IMR-90 (cell line): ENCODE measurements at regions not wholly inside any gene's neighbourhood (a gene's known extent, or its start where the extent isn't known, plus 50 kb on each side); places are given as distances from the start of the nearest gene placed in this dataset.
A peak's percentile ranks its signal among the peaks of the same experiment; 100 is the strongest.

Experiments used
- ATAC-seq: fragments of 200-7000 bp; cut with Tn5 transposase; 2 replicates; pipeline ENCODE4 v1.9.1; 2020; ENCODE audit warnings: low read depth, mild to moderate bottlenecking, moderate library complexity
- BruUV-seq: library from RNA; stranded (reverse); fragments of 400-500 nt; replicated peaks from 2 replicates; lab custom pipeline; 2021; lab: Mats Ljungman, UMichigan
- CTCF ChIA-PET: fragments of 300-600 bp; formaldehyde crosslinking; extraction: SDS; loops from one replicate; lab custom pipeline; 2021; ENCODE audit warnings: antibody characterized with exemption; lab: Yijun Ruan, JAX
- POLR2A ChIA-PET: fragments of 300-600 bp; sonication (Branson Sonifier 250); formaldehyde crosslinking; loops from one replicate; lab custom pipeline; 2022; ENCODE audit warnings: antibody characterized with exemption; ENCODE audit not compliant: unreplicated experiment; lab: Charles Lee
- DNase-seq: peaks from one replicate; pipeline ENCODE4 v3.0.0; 2013
- H2AFZ ChIP-seq: replicated peaks from 2 replicates; pipeline ENCODE3; 2013; ENCODE audit warnings: low read length, mild to moderate bottlenecking; ENCODE audit not compliant: poor library complexity
- H2AK5ac ChIP-seq: 2 replicates; pipeline ENCODE4 v1.6.1; 2013; ENCODE audit warnings: low read depth, low read length, inconsistent platforms
- H2AK9ac ChIP-seq: replicated peaks from 2 replicates; pipeline ENCODE3; 2013; ENCODE audit warnings: mild to moderate bottlenecking, low read depth, low read length, moderate library complexity; ENCODE audit not compliant: poor library complexity
- H2BK120ac ChIP-seq: 2 replicates; pipeline ENCODE4 v1.6.1; 2013; ENCODE audit warnings: low read depth, low read length, inconsistent platforms
- H2BK15ac ChIP-seq: 3 replicates; pipeline ENCODE4 v1.6.1; 2013; ENCODE audit warnings: low read depth, low read length, inconsistent platforms
- H2BK20ac ChIP-seq: 2 replicates; pipeline ENCODE4 v1.6.1; 2013; ENCODE audit warnings: low read depth, mild to moderate bottlenecking, inconsistent platforms, low read length, moderate library complexity
- H2BK5ac ChIP-seq: 2 replicates; pipeline ENCODE4 v1.6.1; 2013; ENCODE audit warnings: mild to moderate bottlenecking, low read depth, low read length, inconsistent platforms; ENCODE audit not compliant: poor library complexity, severe bottlenecking
- H3K14ac ChIP-seq: replicated peaks from 2 replicates; pipeline ENCODE4 v1.6.1; 2013; ENCODE audit warnings: low read depth, low read length, inconsistent platforms
- H3K18ac ChIP-seq: 2 replicates; pipeline ENCODE4 v1.6.1; 2013; ENCODE audit warnings: low read depth, low read length, control low read depth
- H3K23ac ChIP-seq: 2 replicates; pipeline ENCODE4 v1.6.1; 2013; ENCODE audit warnings: low read depth, low read length, inconsistent platforms
- H3K27ac ChIP-seq: 2 replicates; pipeline ENCODE4 v1.5.1; 2013; ENCODE audit warnings: mild to moderate bottlenecking, control low read depth, low read length; ENCODE audit not compliant: insufficient read depth
- H3K27me3 ChIP-seq: 2 replicates; pipeline ENCODE4 v1.6.1; 2013; ENCODE audit warnings: low read length; ENCODE audit not compliant: control insufficient read depth, insufficient read depth
- H3K36me3 ChIP-seq: 2 replicates; pipeline ENCODE4 v1.6.1; 2013; ENCODE audit warnings: low read length, mixed read lengths; ENCODE audit not compliant: control insufficient read depth, insufficient read depth
- H3K4ac ChIP-seq: 2 replicates; pipeline ENCODE4 v1.6.1; 2013; ENCODE audit warnings: low read depth, low read length, inconsistent platforms
- H3K4me1 ChIP-seq: 2 replicates; pipeline ENCODE4 v1.6.1; 2013; ENCODE audit warnings: low read length, mixed read lengths; ENCODE audit not compliant: control insufficient read depth, insufficient read depth
- H3K4me2 ChIP-seq: 2 replicates; pipeline ENCODE4 v1.6.1; 2013; ENCODE audit warnings: low read depth, mild to moderate bottlenecking, control low read depth, low read length, moderate library complexity
- H3K4me3 ChIP-seq: 2 replicates; pipeline ENCODE4 v1.5.1; 2013; ENCODE audit warnings: low read depth, mild to moderate bottlenecking, control low read depth, low read length, moderate library complexity; ENCODE audit not compliant: insufficient read depth
- H3K56ac ChIP-seq: 2 replicates; pipeline ENCODE4 v1.6.1; 2013; ENCODE audit warnings: low read length, inconsistent platforms; ENCODE audit not compliant: insufficient read depth; ENCODE audit errors: extremely low read depth
- H3K79me1 ChIP-seq, 2 experiments: 2 replicates each; pipeline ENCODE4 v1.6.1; 2013; ENCODE audit warnings: low read length in 2 of 2, inconsistent platforms in 1 of 2, low read depth in 1 of 2
- H3K9ac ChIP-seq: 2 replicates; pipeline ENCODE4 v1.6.1; 2013; ENCODE audit warnings: low read depth, low read length, control low read depth
- H3K9me1 ChIP-seq: 2 replicates; pipeline ENCODE4 v1.6.1; 2013; ENCODE audit warnings: low read length, inconsistent platforms; ENCODE audit not compliant: insufficient read depth
- H3K9me3 ChIP-seq: 2 replicates; pipeline ENCODE4 v1.6.1; 2013; ENCODE audit warnings: low read length; ENCODE audit not compliant: control insufficient read depth, insufficient read depth
- H4K20me1 ChIP-seq: 2 replicates; pipeline ENCODE4 v1.6.1; 2013; ENCODE audit warnings: low read length, inconsistent platforms; ENCODE audit not compliant: insufficient read depth
- H4K5ac ChIP-seq: 2 replicates; pipeline ENCODE4 v1.6.1; 2013; ENCODE audit warnings: mild to moderate bottlenecking, low read depth, low read length, control low read depth
- H4K8ac ChIP-seq, 2 experiments: 2 replicates each; pipeline ENCODE4 v1.6.1; 2013; ENCODE audit warnings: low read depth in 2 of 2, low read length in 2 of 2, control low read depth in 1 of 2, inconsistent platforms in 1 of 2
- H4K91ac ChIP-seq: 2 replicates; pipeline ENCODE4 v1.6.1; 2013; ENCODE audit warnings: low read depth, low read length, inconsistent platforms; ENCODE audit not compliant: insufficient read depth
- BHLHE40 ChIP-seq: fragments of 150-350 bp; IDR thresholded peaks from 2 replicates; pipeline ENCODE4 v1.6.1; 2016; ENCODE audit warnings: mild to moderate bottlenecking, low read depth, low read length
- CEBPB ChIP-seq: IDR thresholded peaks from 2 replicates; pipeline ENCODE4 v1.6.1; 2012; ENCODE audit warnings: low read depth, low read length, improper control_type of control experiment
- CHD1 ChIP-seq: IDR thresholded peaks from 2 replicates; pipeline ENCODE4 v1.6.1; 2012; ENCODE audit warnings: low read depth, low read length, improper control_type of control experiment
- FOS ChIP-seq: fragments of 150-350 bp; IDR thresholded peaks from 2 replicates; pipeline ENCODE4 v1.6.1; 2016; ENCODE audit warnings: low read depth, low read length
- MAFK ChIP-seq: IDR thresholded peaks from 2 replicates; pipeline ENCODE4 v1.6.1; 2012; ENCODE audit warnings: low read depth, low read length, improper control_type of control experiment
- MAZ ChIP-seq: IDR thresholded peaks from 2 replicates; pipeline ENCODE4 v1.6.1; 2012; ENCODE audit warnings: low read depth, mild to moderate bottlenecking, low read length, improper control_type of control experiment, moderate library complexity, borderline replicate concordance
- MXI1 ChIP-seq: IDR thresholded peaks from 2 replicates; pipeline ENCODE4 v1.6.1; 2012; ENCODE audit warnings: low read depth, mild to moderate bottlenecking, low read length, moderate library complexity, borderline replicate concordance
- NFE2L2 ChIP-seq: fragments of 150-350 bp; IDR thresholded peaks from 2 replicates; pipeline ENCODE4 v1.6.1; 2016; ENCODE audit warnings: low read depth, mild to moderate bottlenecking, low read length
- POLR2A ChIP-seq: IDR thresholded peaks from 2 replicates; pipeline ENCODE4 v1.6.1; 2012; ENCODE audit warnings: mild to moderate bottlenecking, low read depth, low read length
- RAD21 ChIP-seq: IDR thresholded peaks from 2 replicates; pipeline ENCODE4 v1.6.1; 2012; ENCODE audit warnings: low read length, improper control_type of control experiment
- RCOR1 ChIP-seq: IDR thresholded peaks from 2 replicates; pipeline ENCODE4 v1.6.1; 2012; ENCODE audit warnings: mild to moderate bottlenecking, low read length, improper control_type of control experiment; ENCODE audit not compliant: insufficient replicate concordance
- RFX5 ChIP-seq: IDR thresholded peaks from 2 replicates; pipeline ENCODE4 v1.8.0; 2012; ENCODE audit warnings: low read depth, mild to moderate bottlenecking, low read length, moderate library complexity
- SMC3 ChIP-seq: fragments of 150-350 bp; IDR thresholded peaks from 2 replicates; pipeline ENCODE4 v1.6.1; 2016; ENCODE audit warnings: low read depth, mild to moderate bottlenecking, antibody characterized with exemption, low read length, moderate library complexity
- WGBS, 2 experiments: methylation state at CpG; one replicate each; pipeline versions ENCODE4 v1.1.5 to v1.1.7; 2013; ENCODE audit warnings: missing lambda C conversion rate in 2 of 2; ENCODE audit not compliant: insufficient read length in 1 of 2; ENCODE audit errors: extremely low coverage in 2 of 2; 5-methylcytosine and 5-hydroxymethylcytosine counted together
- dilution Hi-C: fragments of 300-500 bp; cut with HindIII; formaldehyde crosslinking; loops from one replicate; pipeline ENCODE4 v1.14.3; 2018; ENCODE audit warnings: low sequenced_read_pairs; ENCODE audit not compliant: unreplicated experiment
- in situ Hi-C: fragments of 300-500 bp; cut with MboI; formaldehyde crosslinking; loops from 3 replicates; pipeline ENCODE4 v1.14.3; 2019; ENCODE audit warnings: low sequenced_read_pairs, inconsistent platforms, mixed read lengths
- intact Hi-C: fragments of 100-400 bp; cut with micrococcal nuclease; formaldehyde crosslinking; loops from 2 replicates; pipeline ENCODE4 v1.10.0; 2022
- TF ChIP-seq, protein P1 (sequence below): conservative IDR thresholded peaks from 2 replicates; pipeline ENCODE4 v1.5.1; 2012; ENCODE audit warnings: mild to moderate bottlenecking, low read depth, low read length, improper control_type of control experiment
- TF ChIP-seq, protein P2 (sequence below): fragments of 150-350 bp; IDR thresholded peaks from 2 replicates; pipeline ENCODE4 v1.6.1; 2017; ENCODE audit warnings: mild to moderate bottlenecking, antibody characterized with exemption, low read length, low read depth
- TF ChIP-seq, protein P3 (sequence below): fragments of 150-350 bp; IDR thresholded peaks from 2 replicates; pipeline ENCODE4 v1.6.1; 2016; ENCODE audit warnings: low read depth, mild to moderate bottlenecking, low read length, moderate library complexity, borderline replicate concordance

DNA sequence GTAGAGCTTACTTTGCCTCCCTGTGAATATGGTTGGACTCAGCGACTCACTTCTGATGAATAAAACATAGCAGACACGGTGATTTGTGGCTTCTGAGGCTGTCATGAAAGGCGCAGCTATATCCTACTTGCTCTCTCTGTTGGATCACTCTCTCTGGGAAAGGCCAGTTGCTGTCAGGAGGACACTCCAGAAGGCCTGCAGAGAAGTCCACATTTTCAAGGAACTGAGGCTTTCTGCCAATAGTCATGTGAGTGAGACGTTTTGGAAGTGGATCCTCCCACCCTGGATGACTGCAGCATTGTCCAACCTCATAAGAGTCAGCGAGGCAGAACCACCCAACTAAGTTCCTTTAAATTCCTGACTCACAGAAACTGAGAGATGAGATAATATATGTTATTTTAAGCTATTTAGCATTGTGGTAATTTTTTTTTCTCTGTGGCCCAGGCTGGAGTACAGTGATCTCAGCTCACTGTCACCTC is 156.0 kb upstream of the MAST4 start:
- DNase-seq (peak; percentile 4), ATAC-seq (no peak)
- no peak for TF ChIP-seq MAZ
- TF ChIP-seq, protein P1, sequence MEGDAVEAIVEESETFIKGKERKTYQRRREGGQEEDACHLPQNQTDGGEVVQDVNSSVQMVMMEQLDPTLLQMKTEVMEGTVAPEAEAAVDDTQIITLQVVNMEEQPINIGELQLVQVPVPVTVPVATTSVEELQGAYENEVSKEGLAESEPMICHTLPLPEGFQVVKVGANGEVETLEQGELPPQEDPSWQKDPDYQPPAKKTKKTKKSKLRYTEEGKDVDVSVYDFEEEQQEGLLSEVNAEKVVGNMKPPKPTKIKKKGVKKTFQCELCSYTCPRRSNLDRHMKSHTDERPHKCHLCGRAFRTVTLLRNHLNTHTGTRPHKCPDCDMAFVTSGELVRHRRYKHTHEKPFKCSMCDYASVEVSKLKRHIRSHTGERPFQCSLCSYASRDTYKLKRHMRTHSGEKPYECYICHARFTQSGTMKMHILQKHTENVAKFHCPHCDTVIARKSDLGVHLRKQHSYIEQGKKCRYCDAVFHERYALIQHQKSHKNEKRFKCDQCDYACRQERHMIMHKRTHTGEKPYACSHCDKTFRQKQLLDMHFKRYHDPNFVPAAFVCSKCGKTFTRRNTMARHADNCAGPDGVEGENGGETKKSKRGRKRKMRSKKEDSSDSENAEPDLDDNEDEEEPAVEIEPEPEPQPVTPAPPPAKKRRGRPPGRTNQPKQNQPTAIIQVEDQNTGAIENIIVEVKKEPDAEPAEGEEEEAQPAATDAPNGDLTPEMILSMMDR, result no peak
- TF ChIP-seq RCOR1, result no peak
- TF ChIP-seq, protein P2, sequence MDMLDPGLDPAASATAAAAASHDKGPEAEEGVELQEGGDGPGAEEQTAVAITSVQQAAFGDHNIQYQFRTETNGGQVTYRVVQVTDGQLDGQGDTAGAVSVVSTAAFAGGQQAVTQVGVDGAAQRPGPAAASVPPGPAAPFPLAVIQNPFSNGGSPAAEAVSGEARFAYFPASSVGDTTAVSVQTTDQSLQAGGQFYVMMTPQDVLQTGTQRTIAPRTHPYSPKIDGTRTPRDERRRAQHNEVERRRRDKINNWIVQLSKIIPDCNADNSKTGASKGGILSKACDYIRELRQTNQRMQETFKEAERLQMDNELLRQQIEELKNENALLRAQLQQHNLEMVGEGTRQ, result no peak
- TF ChIP-seq MAFK, result no peak
- no peak for TF ChIP-seq CEBPB
- TF ChIP-seq CHD1, result no peak
- no peak for TF ChIP-seq FOS
- no peak for TF ChIP-seq MXI1
- TF ChIP-seq NFE2L2, result no peak
- TF ChIP-seq RFX5, result no peak
- TF ChIP-seq, protein P3, sequence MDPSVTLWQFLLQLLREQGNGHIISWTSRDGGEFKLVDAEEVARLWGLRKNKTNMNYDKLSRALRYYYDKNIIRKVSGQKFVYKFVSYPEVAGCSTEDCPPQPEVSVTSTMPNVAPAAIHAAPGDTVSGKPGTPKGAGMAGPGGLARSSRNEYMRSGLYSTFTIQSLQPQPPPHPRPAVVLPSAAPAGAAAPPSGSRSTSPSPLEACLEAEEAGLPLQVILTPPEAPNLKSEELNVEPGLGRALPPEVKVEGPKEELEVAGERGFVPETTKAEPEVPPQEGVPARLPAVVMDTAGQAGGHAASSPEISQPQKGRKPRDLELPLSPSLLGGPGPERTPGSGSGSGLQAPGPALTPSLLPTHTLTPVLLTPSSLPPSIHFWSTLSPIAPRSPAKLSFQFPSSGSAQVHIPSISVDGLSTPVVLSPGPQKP, result no peak
- TF ChIP-seq SMC3, result no peak
- TF ChIP-seq POLR2A, result no peak
- no peak for TF ChIP-seq BHLHE40
- no peak for TF ChIP-seq RAD21
- H4K8ac ChIP-seq, result no peak overlapping the region
- no peak overlapping the region for H3K27ac ChIP-seq
- POLR2A ChIA-PET, result no interaction called here
- H3K36me3 ChIP-seq, result no peaks in the 10 kb centered on the region
- H3K9ac ChIP-seq, result no peak overlapping the region
- no peak overlapping the region for H2BK120ac ChIP-seq
- H3K4me3 ChIP-seq, result no peak overlapping the region
- H2BK20ac ChIP-seq, result no peak overlapping the region
- H3K23ac ChIP-seq, result no peak overlapping the region
- dilution Hi-C loops, result no loop called here
- in situ Hi-C loops, result no loop called here
- CTCF ChIA-PET, result interaction anchor here (0.9 kb wide), 1 partner anchor 46 kb away, joined by 3 read pairs; no protein-coding TSS in a partner anchor
- H3K18ac ChIP-seq, result no peak overlapping the region
- H3K4me2 ChIP-seq, result no peak overlapping the region
- H3K4ac ChIP-seq, result no peak overlapping the region
- WGBS, 2 experiments, result 48% methylated on average over 2 of the region's 5 CpGs; no CpG with 5 or more reads in 1 of the 2 experiments
- BruUV-seq, result no TSS peak
- no peak overlapping the region for H3K56ac ChIP-seq
- H2AFZ ChIP-seq, result no peak overlapping the region
- intact Hi-C loops, result no loop called here
- no peaks in the 10 kb centered on the region for H3K9me3 ChIP-seq
- no peaks in the 10 kb centered on the region for H3K27me3 ChIP-seq
- H4K91ac ChIP-seq, result no peak overlapping the region
- H2AK9ac ChIP-seq, result no peak overlapping the region
- no peak overlapping the region for H2BK5ac ChIP-seq
- no peak overlapping the region for H2BK15ac ChIP-seq
- H2AK5ac ChIP-seq, result no peak overlapping the region
- H3K4me1 ChIP-seq, result no peaks in the 10 kb centered on the region
- H4K5ac ChIP-seq, result no peak overlapping the region
- no peak overlapping the region for H3K14ac ChIP-seq
- no peaks in the 10 kb centered on the region for H4K20me1 ChIP-seq
- H3K79me1 ChIP-seq, result no peaks in the 10 kb centered on the region
- H3K9me1 ChIP-seq, result no peaks in the 10 kb centered on the region
